ENCODE measurements at regions not wholly inside any gene's neighbourhood (a gene's known extent, or its start where the extent isn't known, plus 50 kb on each side); places are given as distances from the start of the nearest gene placed in this dataset.
A peak's percentile ranks its signal among the peaks of the same experiment; 100 is the strongest.
"Not testable (repeated sequence)": the region's sequence is repeated elsewhere in the genome, so short reads cannot be mapped to it uniquely, and the experiment has no call there.

- DNase-seq, result peak in 5 of 10 donors; percentile 10 to 59 (median 34)
- Mint-ChIP-seq H3K4me1 (peaks cover 21 to 57% (median 47%) of the 10 kb centered on the region in 4 donors), H3K4me3 (peak overlapping the region; percentile 81 to 92 (median 88)), H3K27ac (peak overlapping the region; percentile 90 to 98 (median 96)), H3K9me3 (no peaks in the 10 kb centered on the region), H3K27me3 (no peaks in the 10 kb centered on the region), H3K36me3 (no peaks in the 10 kb centered on the region)
- POLR2A ChIA-PET, result interaction anchor here (0.7 to 2.7 kb wide), 5 partner anchors 9 to 546 kb away, joined by 3 to 15 read pairs (median 4); no protein-coding TSS in a partner anchor
- ATAC-seq, result peak; percentile 68 to 79
Observed at GRCh38 chr21:35529171-35529863, 480.2 kb upstream of the RUNX1 start.

- Mint-ChIP-seq H3K27ac (peak overlapping the region; percentile 90 to 98 (median 96)), H3K4me3 (peak overlapping the region; percentile 81 to 92 (median 88)), H3K36me3 (no peaks in the 10 kb centered on the region), H3K27me3 (no peaks in the 10 kb centered on the region), H3K4me1 (peaks cover 23 to 57% (median 47%) of the 10 kb centered on the region in 4 donors), H3K9me3 (no peaks in the 10 kb centered on the region)
- peak in 9 of 10 donors; percentile 11 to 65 (median 35) for DNase-seq
- POLR2A ChIA-PET, result interaction anchor here (1.0 to 2.7 kb wide), 2 partner anchors 24 to 89 kb away, joined by 3 to 15 read pairs; no protein-coding TSS in a partner anchor
- ATAC-seq, result peak; percentile 74 to 83
Observed at GRCh38 chr21:35528116-35529042, 479.3 kb upstream of the RUNX1 start.

- POLR2A ChIA-PET, result no interaction called here
- H3K4me3 Mint-ChIP-seq, result peak overlapping the region in 6 of 10 donors; percentile 7 to 86 (median 40)
Observed at GRCh38 chr21:35527358-35527757, 478.3 kb upstream of the RUNX1 start.

GRCh38 chr21:35525443-35525842 is 476.3 kb upstream of the RUNX1 start:
- Mint-ChIP-seq H3K36me3 (no peaks in the 10 kb centered on the region), H3K4me1 (peaks cover 23 to 55% (median 47%) of the 10 kb centered on the region in 4 donors), H3K9me3 (no peaks in the 10 kb centered on the region), H3K4me3 (peak overlapping the region in 4 of 10 donors; percentile 4 to 60 (median 16)), H3K27me3 (no peaks in the 10 kb centered on the region), H3K27ac (peak overlapping the region in 7 of 10 donors; percentile 17 to 83 (median 65))
- peak in 1 of 10 donors; percentile 35 for DNase-seq
- POLR2A ChIA-PET, result interaction anchor here (1.8 kb wide), 1 partner anchor 22 kb away, joined by 5 read pairs; no protein-coding TSS in a partner anchor
- ATAC-seq, result no peak

More at GRCh38 chr21:35527358-35527757, 478.3 kb upstream of the RUNX1 start:
- no peak for ATAC-seq
- Mint-ChIP-seq H3K36me3 (no peaks in the 10 kb centered on the region), H3K27ac (peak overlapping the region in 8 of 10 donors; percentile 15 to 98 (median 84)), H3K4me1 (peaks cover 23 to 57% (median 47%) of the 10 kb centered on the region in 4 donors), H3K9me3 (no peaks in the 10 kb centered on the region), H3K27me3 (no peaks in the 10 kb centered on the region)
- DNase-seq, result no peak

- Mint-ChIP-seq H3K4me1 (peaks cover 14 to 25% (median 19%) of the 10 kb centered on the region in 4 donors), H3K9me3 (no peaks in the 10 kb centered on the region), H3K27ac (no peak overlapping the region), H3K27me3 (no peaks in the 10 kb centered on the region), H3K36me3 (no peaks in the 10 kb centered on the region), H3K4me3 (no peak overlapping the region)
- POLR2A ChIA-PET, result interaction anchor here (0.6 kb wide), 1 partner anchor 15 kb away, joined by 3 read pairs; no protein-coding TSS in a partner anchor
- no peak for ATAC-seq
- no peak for DNase-seq
Observed at GRCh38 chr21:35521852-35522505, 472.9 kb upstream of the RUNX1 start.

GRCh38 chr21:35521293-35521692 is 472.2 kb upstream of the RUNX1 start:
- no peaks in the 10 kb centered on the region for H3K27me3 Mint-ChIP-seq
- DNase-seq (no peak), ATAC-seq (no peak)
- POLR2A ChIA-PET, result interaction anchor here (0.6 kb wide), 1 partner anchor 16 kb away, joined by 3 read pairs; no protein-coding TSS in a partner anchor
- peaks cover 14 to 24% (median 17%) of the 10 kb centered on the region in 4 donors for H3K4me1 Mint-ChIP-seq
- H3K4me3 Mint-ChIP-seq, result no peak overlapping the region
- H3K27ac Mint-ChIP-seq, result no peak overlapping the region
- no peaks in the 10 kb centered on the region for H3K9me3 Mint-ChIP-seq
- H3K36me3 Mint-ChIP-seq, result no peaks in the 10 kb centered on the region

GRCh38 chr21:35520856-35521255 is 471.8 kb upstream of the RUNX1 start:
- Mint-ChIP-seq H3K27me3 (no peaks in the 10 kb centered on the region), H3K4me1 (peaks cover 11 to 20% (median 13%) of the 10 kb centered on the region in 4 donors), H3K36me3 (no peaks in the 10 kb centered on the region), H3K4me3 (no peak overlapping the region), H3K27ac (no peak overlapping the region), H3K9me3 (no peaks in the 10 kb centered on the region)
- ATAC-seq (no peak), DNase-seq (no peak)
- POLR2A ChIA-PET, result interaction anchor here (0.8 kb wide), 1 partner anchor 9 kb away, joined by 3 read pairs; no protein-coding TSS in a partner anchor

- Mint-ChIP-seq H3K36me3 (no peaks in the 10 kb centered on the region), H3K4me3 (no peak overlapping the region), H3K9me3 (no peaks in the 10 kb centered on the region), H3K4me1 (peaks cover 6 to 14% (median 8%) of the 10 kb centered on the region in 4 donors), H3K27me3 (no peaks in the 10 kb centered on the region), H3K27ac (no peak overlapping the region)
- POLR2A ChIA-PET, result interaction anchor here (0.8 kb wide), 1 partner anchor 10 kb away, joined by 3 read pairs; no protein-coding TSS in a partner anchor
- no peak for ATAC-seq
- DNase-seq, result no peak
Observed at GRCh38 chr21:35520302-35520701, 471.2 kb upstream of the RUNX1 start.

GRCh38 chr21:35517865-35518264 is 468.8 kb upstream of the RUNX1 start:
- ATAC-seq (no peak), DNase-seq (no peak)
- peaks cover 0 to 2% (median 0%) of the 10 kb centered on the region in 5 donors for H3K27me3 Mint-ChIP-seq
- no peaks in the 10 kb centered on the region for H3K36me3 Mint-ChIP-seq
- H3K9me3 Mint-ChIP-seq, result no peaks in the 10 kb centered on the region
- POLR2A ChIA-PET, result no interaction called here
- H3K4me1 Mint-ChIP-seq, result peaks cover 0 to 7% (median 2%) of the 10 kb centered on the region in 4 donors
- no peak overlapping the region for H3K27ac Mint-ChIP-seq
- H3K4me3 Mint-ChIP-seq, result peak overlapping the region in 1 of 10 donors; percentile 20

GRCh38 chr21:35516292-35516691 is 467.2 kb upstream of the RUNX1 start:
- POLR2A ChIA-PET, ATAC-seq, H3K4me1 Mint-ChIP-seq, H3K27me3 Mint-ChIP-seq, H3K4me3 Mint-ChIP-seq, DNase-seq, H3K27ac Mint-ChIP-seq, H3K9me3 Mint-ChIP-seq, H3K36me3 Mint-ChIP-seq: not testable (repeated sequence)

- Mint-ChIP-seq H3K4me1 (peaks cover 3 to 22% (median 12%) of the 10 kb centered on the region in 4 donors), H3K9me3 (no peaks in the 10 kb centered on the region), H3K27me3 (peaks cover 0 to 2% (median 0%) of the 10 kb centered on the region in 5 donors), H3K4me3 (no peak overlapping the region), H3K36me3 (no peaks in the 10 kb centered on the region), H3K27ac (no peak overlapping the region)
- POLR2A ChIA-PET, result no interaction called here
- ATAC-seq, result no peak
- DNase-seq, result no peak
Observed at GRCh38 chr21:35512346-35512745, 463.2 kb upstream of the RUNX1 start.

- Mint-ChIP-seq H3K4me1 (peaks cover 3 to 25% (median 16%) of the 10 kb centered on the region in 4 donors), H3K27me3 (peaks cover 0 to 2% (median 0%) of the 10 kb centered on the region in 5 donors), H3K9me3 (no peaks in the 10 kb centered on the region), H3K36me3 (no peaks in the 10 kb centered on the region), H3K4me3 (no peak overlapping the region), H3K27ac (peak overlapping the region in 1 of 10 donors; percentile 67)
- DNase-seq (no peak), ATAC-seq (no peak)
- POLR2A ChIA-PET, result no interaction called here
Observed at GRCh38 chr21:35511696-35512162, 462.6 kb upstream of the RUNX1 start.

Data from naive thymus-derived CD8-positive, alpha-beta T cell (primary cell).